Tibial nerve (tissue), 3 donors: ENCODE measurements at regions not wholly inside any gene's neighbourhood (a gene's known extent, or its start where the extent isn't known, plus 50 kb on each side); places are given as distances from the start of the nearest gene placed in this dataset.

ENCODE experiments used
- POLR2A ChIP-seq, 2 donors: fragments of 450-650 bp; IDR thresholded peaks; one replicate each; pipeline ENCODE4 v1.6.1; 2017; ENCODE audit warnings: antibody characterized with exemption in 2 of 2, mild to moderate bottlenecking in 2 of 2, moderate library complexity in 2 of 2
- TF ChIP-seq, protein P1 (sequence below), 5 experiments: fragments of 200-600 bp in 3 of 5; fragments of 450-650 bp in 2 of 5; sonication (generic) in 3 of 5; IDR thresholded peaks; one replicate each; pipeline ENCODE4 v1.5.1; 2016 to 2019; ENCODE audit warnings: antibody characterized with exemption in 5 of 5, mild to moderate bottlenecking in 3 of 5, moderate library complexity in 2 of 5

DNA sequence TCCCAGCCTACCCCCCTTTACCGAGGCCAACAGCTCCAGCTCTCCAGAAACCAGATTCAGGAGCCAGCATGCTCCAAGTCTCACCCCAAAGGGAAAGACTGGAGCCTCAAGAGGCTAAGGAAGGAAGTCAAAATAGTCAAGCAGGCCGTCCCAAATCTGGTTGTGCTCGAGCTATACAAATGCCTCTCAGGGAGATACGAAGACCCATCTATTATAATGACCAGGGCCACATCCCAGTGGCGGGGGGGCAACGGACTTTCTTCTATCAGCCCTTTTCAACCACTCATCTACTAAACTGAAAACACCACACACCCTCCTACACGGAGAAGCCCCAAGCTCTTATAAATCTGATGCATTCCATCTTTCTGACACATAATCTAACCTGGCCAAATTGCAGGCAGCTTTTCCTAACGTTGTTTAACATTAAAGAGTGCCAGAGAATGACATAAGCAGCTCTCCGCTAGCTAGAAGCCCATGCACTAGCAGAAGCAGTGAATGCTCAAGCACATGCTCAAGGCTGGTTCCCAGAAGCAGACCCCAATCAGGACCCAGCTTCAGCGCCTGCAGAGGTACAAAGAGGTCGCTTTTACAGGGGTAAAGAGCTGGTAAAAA, 104.6 kb upstream of the ZNF98 start:
- TF ChIP-seq, protein P1, sequence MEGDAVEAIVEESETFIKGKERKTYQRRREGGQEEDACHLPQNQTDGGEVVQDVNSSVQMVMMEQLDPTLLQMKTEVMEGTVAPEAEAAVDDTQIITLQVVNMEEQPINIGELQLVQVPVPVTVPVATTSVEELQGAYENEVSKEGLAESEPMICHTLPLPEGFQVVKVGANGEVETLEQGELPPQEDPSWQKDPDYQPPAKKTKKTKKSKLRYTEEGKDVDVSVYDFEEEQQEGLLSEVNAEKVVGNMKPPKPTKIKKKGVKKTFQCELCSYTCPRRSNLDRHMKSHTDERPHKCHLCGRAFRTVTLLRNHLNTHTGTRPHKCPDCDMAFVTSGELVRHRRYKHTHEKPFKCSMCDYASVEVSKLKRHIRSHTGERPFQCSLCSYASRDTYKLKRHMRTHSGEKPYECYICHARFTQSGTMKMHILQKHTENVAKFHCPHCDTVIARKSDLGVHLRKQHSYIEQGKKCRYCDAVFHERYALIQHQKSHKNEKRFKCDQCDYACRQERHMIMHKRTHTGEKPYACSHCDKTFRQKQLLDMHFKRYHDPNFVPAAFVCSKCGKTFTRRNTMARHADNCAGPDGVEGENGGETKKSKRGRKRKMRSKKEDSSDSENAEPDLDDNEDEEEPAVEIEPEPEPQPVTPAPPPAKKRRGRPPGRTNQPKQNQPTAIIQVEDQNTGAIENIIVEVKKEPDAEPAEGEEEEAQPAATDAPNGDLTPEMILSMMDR (IDR thresholded peaks at IDR 0.05): no peak
- no peak for TF ChIP-seq POLR2A (IDR thresholded peaks at IDR 0.05)
